ENCODE measurements at regions not wholly inside any gene's neighbourhood (a gene's known extent, or its start where the extent isn't known, plus 50 kb on each side); places are given as distances from the start of the nearest gene placed in this dataset.

DNA sequence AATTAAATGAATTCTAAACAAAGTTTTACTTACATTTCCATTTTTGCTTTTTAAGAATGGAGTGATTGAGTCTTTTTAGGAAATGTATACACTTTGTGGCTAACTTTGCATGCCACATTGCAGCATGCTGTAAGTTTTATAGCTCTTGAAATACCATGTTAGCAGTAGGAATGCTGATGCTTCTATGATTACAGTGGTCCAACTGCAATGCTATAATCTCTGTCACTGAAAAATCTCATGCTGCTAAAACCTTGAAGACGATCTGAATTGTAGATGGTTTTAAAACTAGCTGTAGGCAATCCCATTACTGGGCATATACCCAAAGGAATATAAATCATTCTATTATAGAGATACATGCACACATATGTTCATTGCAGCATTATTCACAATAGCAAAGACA is 127.6 kb downstream of the WIF1 start:
- ChIA-PET CTCF (no interaction called here), POLR2A (no interaction called here)
- DNase-seq (ENCODE audit: extremely low spot score), result no peak
- TF ChIP-seq, protein P1, sequence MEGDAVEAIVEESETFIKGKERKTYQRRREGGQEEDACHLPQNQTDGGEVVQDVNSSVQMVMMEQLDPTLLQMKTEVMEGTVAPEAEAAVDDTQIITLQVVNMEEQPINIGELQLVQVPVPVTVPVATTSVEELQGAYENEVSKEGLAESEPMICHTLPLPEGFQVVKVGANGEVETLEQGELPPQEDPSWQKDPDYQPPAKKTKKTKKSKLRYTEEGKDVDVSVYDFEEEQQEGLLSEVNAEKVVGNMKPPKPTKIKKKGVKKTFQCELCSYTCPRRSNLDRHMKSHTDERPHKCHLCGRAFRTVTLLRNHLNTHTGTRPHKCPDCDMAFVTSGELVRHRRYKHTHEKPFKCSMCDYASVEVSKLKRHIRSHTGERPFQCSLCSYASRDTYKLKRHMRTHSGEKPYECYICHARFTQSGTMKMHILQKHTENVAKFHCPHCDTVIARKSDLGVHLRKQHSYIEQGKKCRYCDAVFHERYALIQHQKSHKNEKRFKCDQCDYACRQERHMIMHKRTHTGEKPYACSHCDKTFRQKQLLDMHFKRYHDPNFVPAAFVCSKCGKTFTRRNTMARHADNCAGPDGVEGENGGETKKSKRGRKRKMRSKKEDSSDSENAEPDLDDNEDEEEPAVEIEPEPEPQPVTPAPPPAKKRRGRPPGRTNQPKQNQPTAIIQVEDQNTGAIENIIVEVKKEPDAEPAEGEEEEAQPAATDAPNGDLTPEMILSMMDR (IDR thresholded peaks at IDR 0.05; ENCODE audit: control extremely low read depth, extremely low read depth, low read depth, missing control alignments), result no peak

DNA sequence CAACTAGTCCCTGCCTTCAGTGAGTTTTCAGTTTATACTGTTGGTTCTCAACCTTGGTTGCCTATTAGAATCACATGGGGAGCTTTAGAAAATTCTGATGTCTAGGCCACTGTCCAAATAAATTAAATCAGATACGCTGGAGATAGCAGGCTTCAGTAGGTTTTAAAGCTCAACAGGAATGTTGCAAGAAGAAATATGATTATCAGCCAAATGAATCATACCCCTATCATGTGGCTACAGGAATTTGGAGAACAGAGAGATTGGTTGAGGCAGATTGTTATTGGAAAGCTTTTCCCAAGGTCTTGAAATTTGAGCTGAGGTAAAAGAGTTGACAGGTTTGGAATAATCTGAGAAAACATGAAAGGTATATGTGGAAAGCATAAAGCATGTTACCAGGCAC is 125.3 kb downstream of the WIF1 start:
- TF ChIP-seq, protein P1 (IDR thresholded peaks at IDR 0.05; ENCODE audit: control extremely low read depth, extremely low read depth, low read depth, missing control alignments), result no peak
- no peak for DNase-seq (ENCODE audit: extremely low spot score)
- POLR2A ChIA-PET, result no interaction called here
- CTCF ChIA-PET, result interaction anchor here (1.1 kb wide), 1 partner anchor 45 kb away, joined by 4 read pairs; no protein-coding TSS in a partner anchor

DNA sequence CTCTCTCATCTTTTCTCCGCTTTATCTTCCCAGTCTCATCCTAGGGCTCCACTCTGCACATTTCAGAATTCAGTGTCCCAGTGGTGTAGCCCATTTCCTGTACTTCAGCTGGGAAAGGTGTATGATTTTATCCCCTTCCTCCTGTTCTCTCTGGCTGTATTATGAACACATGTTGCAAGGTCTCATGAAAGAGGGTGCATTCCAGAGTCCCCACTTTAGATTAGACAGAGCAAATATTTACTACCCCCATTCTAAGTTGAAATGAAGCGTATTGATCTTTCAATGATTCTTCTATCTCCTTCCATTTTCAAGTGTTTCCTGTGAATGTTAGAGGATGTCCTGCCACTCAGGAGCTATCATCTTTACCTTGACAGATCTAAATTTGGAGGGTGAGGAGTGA is 123.2 kb downstream of the WIF1 start:
- TF ChIP-seq, protein P1 (IDR thresholded peaks at IDR 0.05; ENCODE audit: control extremely low read depth, extremely low read depth, low read depth, missing control alignments), result no peak
- DNase-seq (ENCODE audit: extremely low spot score), result no peak
- ChIA-PET CTCF (interaction anchor here (1.0 kb wide), 1 partner anchor 8 kb away, joined by 3 read pairs; no protein-coding TSS in a partner anchor), POLR2A (no interaction called here)

DNA sequence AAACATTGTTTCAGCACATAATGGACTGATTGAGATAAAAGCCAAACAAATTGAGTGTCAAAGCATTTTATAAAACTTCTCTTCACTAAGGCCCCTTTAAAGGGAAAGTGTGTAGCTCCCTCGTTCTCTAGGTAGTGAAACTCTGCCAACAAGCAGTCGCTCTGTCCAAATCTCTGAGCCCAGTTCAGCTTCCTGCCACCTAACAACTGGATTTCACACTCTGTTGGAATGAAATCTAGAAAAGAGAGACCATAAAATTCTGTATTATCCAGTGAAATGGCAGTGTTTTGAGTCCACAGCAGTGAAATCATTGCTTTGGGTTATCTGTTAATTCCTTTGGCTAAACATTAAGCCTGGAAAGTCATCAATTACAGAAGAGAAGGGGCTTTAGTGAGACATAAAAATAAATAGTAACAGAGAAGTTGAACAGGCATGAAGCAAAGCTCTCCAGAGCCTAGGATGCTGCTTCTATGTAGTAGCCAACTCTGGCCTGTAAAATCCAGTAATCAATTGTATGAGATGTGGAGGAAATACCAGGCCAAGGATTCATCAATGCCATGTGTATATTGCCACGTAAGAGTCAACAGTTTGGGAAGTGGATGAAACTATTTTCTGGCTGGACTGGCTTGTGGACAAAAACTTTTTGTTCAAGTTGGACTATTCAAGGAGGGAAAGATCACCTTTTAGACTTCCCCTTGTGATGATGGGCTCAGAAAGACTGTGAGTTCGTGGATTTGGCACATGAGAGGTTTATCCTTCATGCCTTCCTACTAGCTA is 122.5 kb downstream of the WIF1 start:
- no peak for DNase-seq (ENCODE audit: extremely low spot score)
- TF ChIP-seq, protein P1 (IDR thresholded peaks at IDR 0.05; ENCODE audit: control extremely low read depth, extremely low read depth, low read depth, missing control alignments), result no peak
- CTCF ChIA-PET, result interaction anchor here (1.0 kb wide), 1 partner anchor 9 kb away, joined by 3 read pairs; no protein-coding TSS in a partner anchor
- POLR2A ChIA-PET, result no interaction called here

DNA sequence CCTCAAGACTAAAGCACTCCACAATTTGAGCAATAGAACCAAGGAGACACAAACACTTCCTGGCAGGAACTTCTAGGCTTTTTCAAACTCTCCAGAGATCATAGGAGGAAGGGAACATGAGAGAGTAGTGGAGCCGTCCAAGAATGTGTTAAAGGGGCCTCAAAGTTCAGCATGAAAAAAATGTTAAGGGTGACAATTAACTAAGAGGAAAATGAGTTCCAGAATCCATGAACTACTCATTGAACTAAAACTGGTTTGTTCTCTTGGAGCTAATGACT is 122.0 kb downstream of the WIF1 start:
- DNase-seq (ENCODE audit: extremely low spot score), result no peak
- TF ChIP-seq, protein P1 (IDR thresholded peaks at IDR 0.05; ENCODE audit: control extremely low read depth, extremely low read depth, low read depth, missing control alignments), result no peak
- ChIA-PET CTCF (interaction anchor here (1.0 kb wide), 1 partner anchor 9 kb away, joined by 3 read pairs; no protein-coding TSS in a partner anchor), POLR2A (no interaction called here)

All from GM10248 (cell line).